Body of pancreas (tissue), 4 donors: ENCODE measurements at regions not wholly inside any gene's neighbourhood (a gene's known extent, or its start where the extent isn't known, plus 50 kb on each side); places are given as distances from the start of the nearest gene placed in this dataset.

Experiments used
- CTCF ChIP-seq, 7 experiments: fragments of 450-650 bp in 4 of 7; fragments of 200-600 bp in 3 of 7; sonication (generic) in 3 of 7; IDR thresholded peaks; one replicate each; pipeline ENCODE4 v1.5.1; 2016 to 2019; ENCODE audit warnings: antibody characterized with exemption in 7 of 7
- POLR2A ChIP-seq, 3 donors: fragments of 450-650 bp; IDR thresholded peaks; one replicate each; pipeline ENCODE4 v1.6.1; 2016; ENCODE audit warnings: antibody characterized with exemption in 3 of 3, mild to moderate bottlenecking in 2 of 3

- no peak for TF ChIP-seq CTCF (IDR thresholded peaks at IDR 0.05)
- TF ChIP-seq POLR2A (IDR thresholded peaks at IDR 0.05) = no peak
Measured at GRCh38 chr3:28617821-28618220, 269.2 kb upstream of the AZI2 start.
